Heart right ventricle (tissue), 16 donors: ENCODE measurements at regions not wholly inside any gene's neighbourhood (a gene's known extent, or its start where the extent isn't known, plus 50 kb on each side); places are given as distances from the start of the nearest gene placed in this dataset.

Source experiments
- ATAC-seq, 8 donors: fragments of 200-7000 bp; cut with Tn5 transposase; one replicate each; pipeline ENCODE4 v1.9.1; 2020; ENCODE audit warnings: mild to moderate bottlenecking in 8 of 8, moderate library complexity in 8 of 8, moderate number of reproducible peaks in 1 of 8
- DNase-seq, 2 donors: peaks; one replicate each; pipeline ENCODE4 v3.0.0-alpha.2; 2020
- H3K27ac ChIP-seq, 10 donors: fragments of 200-600 bp; sonication (generic) in 2 of 10; one replicate each; pipeline versions ENCODE4 v1.5.0 to v1.8.0; 2020 to 2022; ENCODE audit warnings: mild to moderate bottlenecking in 3 of 10
- H3K27me3 ChIP-seq, 7 donors: fragments of 200-600 bp; one replicate each; pipeline ENCODE4 v1.8.0; 2021 to 2022; ENCODE audit warnings: mild to moderate bottlenecking in 2 of 7
- H3K36me3 ChIP-seq, 9 donors: fragments of 200-600 bp; sonication (generic) in 1 of 9; one replicate each; pipeline versions ENCODE4 v1.5.0 to v1.8.0; 2020 to 2022; ENCODE audit warnings: mild to moderate bottlenecking in 2 of 9
- H3K4me1 ChIP-seq, 9 donors: fragments of 200-600 bp; sonication (generic) in 1 of 9; one replicate each; pipeline versions ENCODE4 v1.5.0 to v1.8.0; 2020 to 2022; ENCODE audit warnings: mild to moderate bottlenecking in 4 of 9
- H3K4me3 ChIP-seq, 10 donors: fragments of 200-600 bp; sonication (generic) in 2 of 10; one replicate each; pipeline versions ENCODE4 v1.5.0 to v1.8.0; 2020 to 2022; ENCODE audit warnings: mild to moderate bottlenecking in 7 of 10, moderate library complexity in 2 of 10
- H3K9me3 ChIP-seq, 11 donors: fragments of 200-600 bp in 10 of 11; sonication (generic) in 2 of 11; one replicate each; pipeline versions ENCODE4 v1.5.0 to v1.8.0; 2013 to 2022; ENCODE audit warnings: mild to moderate bottlenecking in 2 of 11, control low read depth in 1 of 11, moderate library complexity in 1 of 11
- CTCF ChIP-seq, 9 donors: fragments of 200-600 bp; sonication (generic) in 2 of 9; IDR thresholded peaks; one replicate each; pipeline versions ENCODE4 v1.5.0 to v1.8.0; 2021 to 2022; ENCODE audit warnings: antibody characterized with exemption in 9 of 9, mild to moderate bottlenecking in 5 of 9, moderate library complexity in 1 of 9
- WGBS, 2 donors: extraction: QIAGEN DNeasy Blood & Tissue Kit; methylation state at CpG; one replicate each; pipeline ENCODE4 v1.1.7; 2013; ENCODE audit warnings: inconsistent platforms in 1 of 2; 5-methylcytosine and 5-hydroxymethylcytosine counted together
- intact Hi-C, 10 donors: fragments of 100-400 bp; cut with DNase I; formaldehyde crosslinking; loops; one replicate each; pipeline versions ENCODE4 v1.11.1 to v1.14.2; 2022
- donor health status: Arrhythmogenic right ventricular cardiomyopathy.
- donor health status: ischemic (EF 13 %, LVEDD 7.1; RV severe dilation, severe dysfunction).
- donor health status: healthy with polysubstance abuse.
- donor health status: DM: no; HTN: yes; CAD: no.
- donor health status: DM: no; HTN: no; CAD: no.
- donor health status: ischemic (EF 25% LVEDD 6.9; RV normal size, moderate dysfunction).
- donor health status: ischemic (EF 25% LVEDD 5.7; RV mildly dilated, moderate dysfunction).
- donor health status: healthy.
- donor health status: DM: yes; HTN: yes; CAD: no.
- donor health status: Ischemic cardiomyopathy.
- donor health status: ischemic (EF 35%, LVEDD 5.7; RV mildly dilated, moderate dysfunction).
- donor health status: nonischemic (EF 11% LVEDD 7.7; RV severe dilation, severe dysfunction).
- donor health status: DM: yes; HTN: yes; CAD: no.
- donor health status: PGD.
- donor health status: ischemic (EF 29% LVEDD 5.4; RV normal size, mild dysfunction).
- donor health status: nonischemic (EF 23%, LVEDD 6.1; RV moderate dilation, normal function).

DNA sequence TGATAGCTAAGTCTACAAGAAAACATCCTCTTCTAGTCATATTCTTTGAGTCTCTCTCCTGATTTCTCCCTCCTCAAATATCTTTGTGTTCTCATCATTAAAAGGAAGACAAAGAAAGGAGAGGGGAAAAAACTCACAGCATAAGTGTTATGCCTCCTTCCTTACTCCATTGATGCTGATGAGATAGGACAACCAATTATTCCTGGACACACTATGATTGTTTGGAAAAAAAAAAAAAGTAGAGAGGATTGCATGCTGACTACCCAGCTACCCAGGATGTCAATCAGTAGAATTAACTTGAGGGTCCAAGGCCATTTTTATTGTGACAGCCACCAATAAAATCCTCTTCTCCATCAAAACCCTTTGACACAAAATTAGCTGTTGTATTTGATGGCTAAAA lies 299.1 kb upstream of the CDH8 start:
- DNase-seq (no peak), ATAC-seq (no peak)

DNA sequence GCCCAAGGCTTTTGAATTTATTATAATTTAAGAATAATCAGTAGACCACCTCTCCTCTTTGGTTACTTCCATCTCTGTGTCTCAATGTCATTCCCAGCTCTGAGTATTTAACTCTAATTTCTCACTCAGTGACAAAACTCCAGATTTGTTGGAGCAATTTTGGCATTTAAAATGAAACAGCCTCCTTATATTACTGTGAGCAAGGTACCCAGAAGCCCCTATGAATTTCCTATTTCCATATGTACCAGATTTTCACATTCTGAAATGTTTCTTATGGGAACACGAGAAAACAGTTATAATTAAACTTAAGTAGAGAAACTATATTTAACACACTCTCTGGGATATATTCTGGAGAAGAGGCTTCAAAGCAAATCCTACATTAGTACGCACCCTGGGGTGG lies 285.4 kb upstream of the CDH8 start:
- ATAC-seq = no peak
- intact Hi-C loops = no loop called here
- 81 to 85% methylated on average over 2 of the region's 2 CpGs for WGBS, 2 donors

More for the DNA sequence above, 299.1 kb upstream of the CDH8 start:
- no peaks in the 10 kb centered on the region for H3K36me3 ChIP-seq
- peaks cover 0 to 11% (median 0%) of the 10 kb centered on the region in 11 donors for H3K9me3 ChIP-seq
- intact Hi-C loops = no loop called here
- no peaks in the 10 kb centered on the region for H3K27me3 ChIP-seq
- no peak overlapping the region for H3K4me3 ChIP-seq
- no peak for TF ChIP-seq CTCF (IDR thresholded peaks at IDR 0.05)
- no peaks in the 10 kb centered on the region for H3K4me1 ChIP-seq
- H3K27ac ChIP-seq = no peak overlapping the region

GRCh38 chr16:62298600-62298999 lies 262.4 kb upstream of the CDH8 start:
- TF ChIP-seq CTCF (IDR thresholded peaks at IDR 0.05) = no peak
- Histone ChIP-seq H3K36me3 (no peaks in the 10 kb centered on the region), H3K27me3 (no peaks in the 10 kb centered on the region), H3K4me1 (no peaks in the 10 kb centered on the region), H3K4me3 (no peak overlapping the region), H3K9me3 (peaks cover 0 to 21% (median 0%) of the 10 kb centered on the region in 11 donors), H3K27ac (no peak overlapping the region)
- DNase-seq = no peak
- WGBS, 2 donors = 19 to 31% methylated on average over 11 of the region's 11 CpGs
- intact Hi-C loops = no loop called here
- peak in 2 of 8 donors; percentile 18 to 38 for ATAC-seq

More for the DNA sequence above, 285.4 kb upstream of the CDH8 start:
- no peaks in the 10 kb centered on the region for H3K36me3 ChIP-seq
- H3K4me3 ChIP-seq = no peak overlapping the region
- no peaks in the 10 kb centered on the region for H3K4me1 ChIP-seq
- no peak for DNase-seq
- H3K27ac ChIP-seq = no peak overlapping the region
- no peaks in the 10 kb centered on the region for H3K27me3 ChIP-seq
- peaks cover 0 to 19% (median 0%) of the 10 kb centered on the region in 11 donors for H3K9me3 ChIP-seq
- no peak for TF ChIP-seq CTCF (IDR thresholded peaks at IDR 0.05)

DNA sequence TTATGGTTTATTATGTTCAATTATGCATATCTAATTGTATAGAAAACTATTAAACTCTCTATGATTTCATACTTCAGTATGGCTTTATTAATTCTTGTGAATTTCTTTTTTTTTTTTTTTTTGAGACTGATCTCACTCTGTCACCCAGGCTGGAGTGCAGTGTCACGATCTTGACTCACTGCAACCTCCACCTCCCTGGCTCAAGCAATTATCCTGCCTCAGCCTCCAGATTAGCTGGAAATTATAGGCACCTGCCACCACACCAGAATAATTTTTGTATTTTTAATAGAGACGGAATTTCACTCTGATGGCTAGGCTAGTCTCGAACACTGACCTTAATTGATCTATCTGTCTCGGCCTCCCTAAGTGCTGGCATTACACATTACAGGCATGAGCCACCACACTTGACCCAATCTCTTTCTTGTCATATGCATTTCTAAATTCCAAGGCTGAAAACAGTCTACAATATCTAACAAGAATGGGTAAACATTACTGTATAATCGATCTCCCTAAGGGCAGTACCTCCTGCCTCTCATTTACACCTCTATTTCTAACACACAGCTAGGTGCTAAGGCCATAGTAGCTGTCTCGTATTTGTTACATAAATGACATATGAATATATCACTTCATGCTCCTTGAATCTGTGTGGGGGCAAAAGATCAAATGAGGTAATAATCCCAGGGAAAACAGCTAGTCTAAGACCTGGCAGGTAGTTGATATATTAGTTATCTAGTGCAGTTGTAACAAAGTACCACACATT lies 258.2 kb upstream of the CDH8 start:
- Histone ChIP-seq H3K27me3 (no peaks in the 10 kb centered on the region), H3K4me3 (no peak overlapping the region), H3K4me1 (no peaks in the 10 kb centered on the region), H3K27ac (no peak overlapping the region), H3K36me3 (no peaks in the 10 kb centered on the region), H3K9me3 (peaks cover 0 to 5% (median 0%) of the 10 kb centered on the region in 11 donors)
- DNase-seq (no peak), ATAC-seq (no peak)
- intact Hi-C loops = no loop called here
- 84 to 87% methylated on average over 6 of the region's 6 CpGs for WGBS, 2 donors
- TF ChIP-seq CTCF (IDR thresholded peaks at IDR 0.05) = no peak
